Activated CD4-positive, alpha-beta T cell treated with anti-CD3 and anti-CD28 coated beads, Interleukin-2, amount 50 U/mL, for 48 hours (primary cell): ENCODE measurements at regions not wholly inside any gene's neighbourhood (a gene's known extent, or its start where the extent isn't known, plus 50 kb on each side); places are given as distances from the start of the nearest gene placed in this dataset.

Source experiments
- DNase-seq, 2 experiments: peaks; one replicate each; pipeline ENCODE4 v3.0.0-alpha.2; 2020

- DNase-seq: no peak
Observed at GRCh38 chr16:8258523-8258922, 331.8 kb downstream of the TMEM114 start.

DNA sequence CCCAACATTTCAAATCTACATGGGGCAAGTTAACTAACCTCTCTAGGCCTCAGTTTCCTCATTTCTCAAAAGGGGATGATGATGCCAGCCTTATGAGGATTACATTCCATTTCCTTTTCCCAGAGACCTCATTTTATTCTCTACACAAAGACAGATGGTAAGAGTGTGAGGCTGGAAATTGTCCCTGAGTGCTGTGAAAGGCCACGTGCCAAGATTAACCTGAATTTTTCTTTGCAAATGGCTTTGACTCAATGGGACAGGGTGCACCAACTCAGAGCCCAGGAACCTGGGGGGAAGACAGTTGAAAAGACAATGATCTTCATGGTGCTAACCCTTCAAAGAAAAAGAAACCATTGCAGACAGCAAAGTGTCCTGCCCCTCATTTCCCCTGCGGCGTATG lies 332.8 kb downstream of the TMEM114 start:
- DNase-seq: no peak

DNA sequence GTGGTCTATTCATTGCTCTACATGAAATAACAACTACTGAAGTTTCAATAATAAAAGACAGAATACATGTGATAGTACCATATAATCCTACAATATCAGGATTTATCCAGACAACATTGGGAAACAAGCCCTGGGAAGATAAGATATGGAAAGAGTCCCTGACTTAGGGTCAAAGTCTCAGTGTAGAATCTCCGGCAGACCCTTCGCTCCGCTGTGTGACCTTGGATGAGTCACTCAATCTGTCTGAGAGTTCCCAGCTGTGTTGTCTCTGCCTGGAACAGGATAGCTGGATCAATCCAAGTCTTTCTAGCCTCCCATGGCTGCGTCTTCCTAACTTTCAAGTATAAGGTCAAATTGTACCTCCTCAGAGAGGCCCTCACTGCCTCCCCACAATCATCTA lies 335.9 kb downstream of the TMEM114 start:
- no peak for DNase-seq

GRCh38 chr16:8253718-8254117 lies 336.6 kb downstream of the TMEM114 start:
- DNase-seq: no peak

DNA sequence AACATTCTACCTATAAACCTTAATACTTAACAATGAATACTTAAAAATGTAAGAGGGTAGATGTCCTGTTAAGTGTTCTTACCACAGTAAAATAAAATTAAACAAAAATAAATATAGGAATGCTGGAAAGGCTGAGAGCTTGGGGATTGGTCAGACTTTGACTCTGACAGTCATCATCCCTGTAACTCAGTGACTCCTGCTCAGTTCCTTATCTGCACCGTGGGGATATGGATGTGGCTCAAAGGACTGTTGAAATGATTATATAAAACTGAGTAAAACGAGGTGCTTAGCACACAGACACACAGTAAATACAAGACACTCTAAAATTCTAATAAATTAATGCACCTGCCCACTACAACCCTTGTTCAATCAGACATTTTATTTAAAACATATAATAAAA lies 338.6 kb downstream of the TMEM114 start:
- no peak for DNase-seq

DNA sequence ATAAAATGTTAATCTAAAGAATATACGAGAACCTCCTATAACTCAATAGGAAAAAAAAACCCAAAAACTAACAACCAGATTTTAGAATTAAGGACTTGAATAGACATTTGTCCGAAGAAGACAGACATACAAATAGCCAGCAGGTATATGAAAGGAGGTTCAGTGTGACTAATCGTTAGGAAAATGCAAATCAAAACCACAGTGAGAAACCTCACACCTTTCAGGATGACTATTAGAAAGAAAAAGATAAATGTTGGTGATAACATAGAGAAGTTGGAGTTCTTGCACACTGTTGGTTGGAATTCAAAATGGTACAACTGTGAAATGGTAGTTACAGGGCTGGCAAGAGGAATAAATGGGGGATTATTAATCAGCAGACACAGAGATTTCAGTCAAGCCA lies 339.0 kb downstream of the TMEM114 start:
- DNase-seq: no peak

DNA sequence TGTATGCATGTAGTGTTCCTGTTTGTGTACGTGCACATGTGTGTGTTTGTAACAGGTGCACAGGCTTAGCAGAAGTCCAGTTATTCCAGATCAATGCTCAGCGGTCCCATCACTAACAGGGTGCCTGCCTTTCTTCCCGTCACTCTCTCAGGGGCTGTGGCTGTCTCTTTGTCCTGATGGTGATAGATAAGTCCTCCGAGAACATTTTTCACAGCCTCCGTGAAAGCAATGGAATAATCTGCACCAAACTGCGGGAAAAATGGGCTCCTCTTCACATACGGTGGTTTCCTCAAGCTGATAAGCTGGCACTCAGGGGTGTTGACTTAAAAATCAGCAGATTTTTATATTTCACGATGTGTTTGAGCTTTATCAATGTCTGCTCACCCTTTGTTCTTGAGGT lies 342.3 kb downstream of the TMEM114 start:
- no peak for DNase-seq

DNA sequence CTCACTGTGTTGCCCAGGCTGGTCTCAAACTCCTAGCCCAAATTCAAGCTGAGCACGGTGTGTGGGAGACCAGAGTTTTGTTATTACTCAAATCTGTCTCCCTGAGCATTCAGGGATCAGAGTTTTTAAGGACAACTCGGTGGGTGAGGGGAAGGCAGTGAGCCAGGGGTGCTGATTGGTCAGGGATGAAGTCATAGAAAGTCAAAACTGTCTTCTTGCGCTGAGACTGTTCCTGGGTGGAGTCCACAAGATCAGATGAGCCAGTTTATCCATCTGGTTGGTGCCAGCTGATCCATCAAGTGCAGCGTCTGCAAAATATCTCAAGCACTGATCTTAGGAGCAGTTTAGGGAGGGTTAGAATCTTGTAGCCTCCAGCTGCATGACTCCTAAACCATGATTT lies 346.3 kb downstream of the TMEM114 start:
- DNase-seq: no peak

DNA sequence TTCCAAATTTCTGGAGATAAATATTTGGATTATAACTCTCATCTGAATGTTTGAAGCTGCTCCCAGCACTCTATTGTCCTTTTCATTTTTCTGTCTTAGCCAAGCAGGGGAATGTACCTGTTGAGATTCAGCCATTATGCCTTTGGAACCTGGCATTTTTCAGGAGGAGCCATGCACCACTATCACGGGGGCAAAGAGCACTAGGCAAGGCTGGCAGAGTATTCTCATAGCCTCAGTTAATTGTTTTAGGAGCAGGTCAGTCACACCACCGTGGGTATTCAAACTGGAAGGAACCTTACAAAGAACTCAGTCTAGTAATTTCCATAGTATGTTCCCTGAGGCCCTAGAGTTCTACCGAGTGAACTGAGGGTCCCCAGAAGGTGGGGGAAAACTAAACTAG lies 348.9 kb downstream of the TMEM114 start:
- no peak for DNase-seq

DNA sequence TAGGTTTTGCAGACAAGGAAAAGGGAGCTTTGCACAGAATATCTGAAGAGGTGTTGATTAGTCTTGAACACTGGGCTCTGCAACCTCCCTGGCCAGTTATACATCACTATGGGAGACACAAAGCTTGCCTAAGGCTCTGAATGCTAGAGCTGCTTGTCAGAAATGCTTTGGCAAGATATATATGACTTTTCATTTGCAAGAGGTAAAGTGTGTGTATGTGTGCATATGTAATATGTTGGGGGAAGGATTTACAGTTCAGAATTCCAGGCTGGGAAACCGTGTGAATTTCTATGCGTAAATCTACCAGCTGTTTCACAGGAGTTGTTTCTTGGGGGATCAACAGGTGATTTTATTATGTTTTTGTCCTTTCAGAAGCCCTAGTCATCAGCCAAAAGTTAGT lies 350.9 kb downstream of the TMEM114 start:
- no peak for DNase-seq

GRCh38 chr16:8237452-8237851 lies 352.9 kb downstream of the TMEM114 start:
- no peak for DNase-seq

DNA sequence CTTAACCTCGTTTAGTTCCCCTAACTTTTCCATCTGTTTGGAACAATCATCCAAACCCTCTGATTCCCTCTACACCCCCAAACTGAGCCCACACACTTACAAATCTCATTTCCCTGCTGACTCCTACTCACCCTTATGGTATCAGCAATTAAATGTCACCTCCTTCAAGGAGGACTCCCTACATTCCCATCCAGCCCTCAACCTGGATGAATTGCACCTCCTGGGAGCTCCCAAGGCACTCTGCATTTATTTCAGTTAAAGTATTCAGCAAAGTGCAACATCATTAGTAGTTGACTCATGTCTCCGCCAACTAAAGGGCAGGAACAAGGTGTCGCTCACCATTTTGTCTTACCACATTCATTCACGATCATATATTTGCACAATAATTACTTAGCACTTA lies 353.5 kb downstream of the TMEM114 start:
- DNase-seq: no peak

DNA sequence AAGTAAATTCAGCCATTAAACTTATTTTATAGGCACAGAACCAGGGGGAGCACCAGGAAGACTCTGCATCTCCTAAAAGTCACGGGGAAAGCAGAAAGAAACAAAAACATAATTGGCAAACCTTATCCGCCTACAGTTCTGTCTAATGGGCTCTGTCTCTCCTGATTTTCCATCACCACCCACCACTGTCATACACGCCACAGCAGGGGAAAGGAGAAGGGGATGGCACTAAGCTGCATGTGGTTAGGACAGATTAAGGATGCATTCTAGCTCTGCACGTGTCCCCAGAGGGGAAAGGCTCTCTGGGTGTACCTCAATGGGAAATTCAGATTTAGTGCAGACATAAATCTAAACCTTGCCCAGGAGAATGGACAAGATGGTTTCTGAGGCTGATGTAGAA lies 359.8 kb downstream of the TMEM114 start:
- no peak for DNase-seq

DNA sequence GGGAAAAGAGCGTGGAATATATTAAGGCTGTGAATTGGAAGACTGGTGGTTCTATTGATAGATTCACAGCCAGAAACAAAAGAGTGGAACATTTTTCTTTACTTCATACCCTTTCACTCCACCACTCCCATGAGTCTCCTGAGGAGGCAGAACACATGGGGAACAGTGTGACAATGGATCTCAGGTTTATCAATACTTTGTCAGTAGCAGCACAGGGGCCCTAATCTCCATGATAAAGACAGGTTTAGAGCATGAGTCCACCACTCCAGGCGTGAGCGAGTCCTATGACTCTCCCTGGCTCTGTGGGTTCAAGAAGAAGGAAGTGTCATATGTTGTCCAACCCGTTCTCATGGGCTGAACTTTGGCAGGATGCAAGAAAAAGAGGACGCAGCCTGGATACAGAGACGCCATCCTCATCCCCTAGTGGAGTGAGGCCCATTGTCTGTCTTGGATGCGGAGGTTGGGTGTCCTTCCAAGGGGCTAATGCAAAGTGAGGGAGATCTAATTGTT lies 361.2 kb downstream of the TMEM114 start:
- DNase-seq: no peak

DNA sequence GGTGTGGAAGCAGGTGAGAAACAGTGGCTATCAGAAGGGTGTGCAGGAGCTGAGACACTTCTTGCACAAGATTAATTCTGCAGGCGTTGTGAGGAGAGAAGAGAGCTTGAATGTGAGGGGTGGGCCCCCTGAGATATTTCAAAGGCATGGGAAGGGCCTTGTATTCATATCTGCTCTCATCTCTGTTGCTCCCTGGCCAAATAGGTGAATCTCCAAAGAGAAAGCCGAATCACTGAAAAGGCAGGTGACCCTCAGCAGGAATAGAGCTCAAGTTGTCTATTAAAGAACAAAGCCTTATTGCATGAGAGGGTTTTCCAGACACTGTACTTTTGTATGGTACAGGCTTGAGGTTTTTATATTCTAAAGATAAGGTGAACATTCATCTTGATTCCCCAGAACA lies 373.1 kb downstream of the TMEM114 start:
- no peak for DNase-seq

DNA sequence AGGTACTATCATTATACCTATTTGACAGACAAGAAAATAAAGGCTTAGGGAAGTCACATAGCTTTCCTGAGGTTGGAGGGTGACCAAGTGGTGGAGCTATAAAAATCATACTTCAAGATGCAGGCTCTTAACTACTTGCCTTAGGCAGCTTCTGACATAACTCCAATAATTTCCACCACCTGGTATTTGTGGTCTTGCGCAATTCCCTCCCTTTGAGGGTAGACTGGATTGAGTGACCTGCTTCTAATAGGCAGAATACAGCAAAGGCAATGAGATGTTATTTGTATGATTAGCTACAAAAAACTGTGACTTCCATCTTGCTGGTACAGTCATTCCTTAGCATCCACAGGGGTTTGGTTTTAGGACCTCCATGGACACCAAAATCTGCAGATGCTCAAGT lies 385.5 kb downstream of the TMEM114 start:
- DNase-seq: no peak

DNA sequence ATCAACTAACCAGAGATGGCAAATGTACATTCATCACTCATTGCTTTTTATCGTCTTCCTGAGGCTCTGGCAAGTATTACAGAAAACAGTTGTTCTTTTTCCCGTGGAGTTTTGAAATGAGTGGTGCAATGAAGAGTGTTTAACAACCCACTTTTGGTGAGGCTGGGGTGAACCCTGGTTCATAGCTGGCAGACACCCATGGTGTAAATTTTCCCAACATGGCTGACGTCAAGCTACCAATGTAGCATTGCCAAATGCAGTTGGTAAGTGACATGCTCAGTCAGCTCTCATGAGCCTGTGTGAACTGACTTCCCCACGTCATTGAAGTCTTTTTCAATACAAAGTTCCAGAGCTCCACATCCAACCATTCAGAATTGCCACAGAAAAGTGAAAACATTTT lies 386.2 kb downstream of the TMEM114 start:
- no peak for DNase-seq

GRCh38 chr16:8203101-8203500 lies 387.2 kb downstream of the TMEM114 start:
- no peak for DNase-seq

GRCh38 chr16:8200839-8201238 lies 389.5 kb downstream of the TMEM114 start:
- DNase-seq: no peak

- no peak for DNase-seq
Observed at GRCh38 chr16:8199390-8199789, 390.9 kb downstream of the TMEM114 start.

- no peak for DNase-seq
Observed at GRCh38 chr16:8194794-8195193, 395.5 kb downstream of the TMEM114 start.

GRCh38 chr16:8188841-8189240 lies 401.5 kb downstream of the TMEM114 start:
- DNase-seq: no peak

- DNase-seq: no peak
Observed at GRCh38 chr16:8187782-8188372, 402.4 kb downstream of the TMEM114 start.

- DNase-seq: no peak
Observed at GRCh38 chr16:8184854-8185253, 405.5 kb downstream of the TMEM114 start.
